IPS DF 6.9 (cell line): ENCODE measurements at regions not wholly inside any gene's neighbourhood (a gene's known extent, or its start where the extent isn't known, plus 50 kb on each side); places are given as distances from the start of the nearest gene placed in this dataset.
"Not testable (repeated sequence)": the region's sequence is repeated elsewhere in the genome, so short reads cannot be mapped to it uniquely, and the experiment has no call there.

Experiments
- DNase-seq: peaks from one replicate; pipeline ENCODE4 v3.0.0-alpha.2; 2013; ENCODE audit warnings: low read depth, low spot score
- H3K27ac ChIP-seq: one replicate; pipeline ENCODE4 v1.5.1; 2013; ENCODE audit warnings: low read length, control low read depth
- H3K27me3 ChIP-seq: 2 replicates; pipeline ENCODE4 v1.6.1; 2013; ENCODE audit warnings: mild to moderate bottlenecking, low read length; ENCODE audit not compliant: control insufficient read depth, insufficient read depth
- H3K36me3 ChIP-seq: 2 replicates; pipeline ENCODE4 v1.6.1; 2013; ENCODE audit warnings: low read length; ENCODE audit not compliant: control insufficient read depth, insufficient read depth
- H3K4me1 ChIP-seq: 2 replicates; pipeline ENCODE4 v1.6.1; 2013; ENCODE audit warnings: low read length; ENCODE audit not compliant: control insufficient read depth, insufficient read depth
- H3K4me3 ChIP-seq: 2 replicates; pipeline ENCODE4 v1.5.1; 2013; ENCODE audit warnings: mild to moderate bottlenecking, low read length
- H3K9me3 ChIP-seq: 2 replicates; pipeline ENCODE4 v1.6.1; 2013; ENCODE audit warnings: low read length, inconsistent platforms; ENCODE audit not compliant: control insufficient read depth, insufficient read depth
- WGBS: extraction: QIAGEN DNeasy Blood & Tissue Kit; methylation state at CpG from one replicate; pipeline ENCODE4 v1.1.7; 2013; ENCODE audit warnings: mixed read lengths, missing lambda C conversion rate; ENCODE audit not compliant: insufficient read length, insufficient coverage; 5-methylcytosine and 5-hydroxymethylcytosine counted together

- Histone ChIP-seq H3K4me1 (peaks cover 5% of the 10 kb centered on the region; the same call in 1 of the 2 replicates), H3K27ac (no peak overlapping the region), H3K36me3 (no peaks in the 10 kb centered on the region), H3K4me3 (no peak overlapping the region), H3K9me3 (no peaks in the 10 kb centered on the region), H3K27me3 (no peaks in the 10 kb centered on the region)
- no peak for DNase-seq
- WGBS, result no CpG with 5 or more reads among the region's 4 CpGs
Measured at GRCh38 chr1:37363535-37363934, 110.8 kb upstream of the ZC3H12A start.

GRCh38 chr1:37368665-37369315 lies 105.6 kb upstream of the ZC3H12A start:
- not testable (repeated sequence) for H3K9me3 ChIP-seq, H3K27me3 ChIP-seq, H3K36me3 ChIP-seq, H3K4me1 ChIP-seq, DNase-seq, H3K27ac ChIP-seq, H3K4me3 ChIP-seq
- WGBS, result no CpG with 5 or more reads among the region's 3 CpGs

GRCh38 chr1:37372302-37372701 lies 102.1 kb upstream of the ZC3H12A start:
- no peaks in the 10 kb centered on the region for H3K9me3 ChIP-seq
- WGBS, result no CpG with 5 or more reads among the region's 2 CpGs
- no peak overlapping the region for H3K27ac ChIP-seq
- no peaks in the 10 kb centered on the region for H3K36me3 ChIP-seq
- DNase-seq, result no peak
- no peaks in the 10 kb centered on the region for H3K27me3 ChIP-seq
- H3K4me3 ChIP-seq, result no peak overlapping the region
- H3K4me1 ChIP-seq, result no peaks in the 10 kb centered on the region

DNA sequence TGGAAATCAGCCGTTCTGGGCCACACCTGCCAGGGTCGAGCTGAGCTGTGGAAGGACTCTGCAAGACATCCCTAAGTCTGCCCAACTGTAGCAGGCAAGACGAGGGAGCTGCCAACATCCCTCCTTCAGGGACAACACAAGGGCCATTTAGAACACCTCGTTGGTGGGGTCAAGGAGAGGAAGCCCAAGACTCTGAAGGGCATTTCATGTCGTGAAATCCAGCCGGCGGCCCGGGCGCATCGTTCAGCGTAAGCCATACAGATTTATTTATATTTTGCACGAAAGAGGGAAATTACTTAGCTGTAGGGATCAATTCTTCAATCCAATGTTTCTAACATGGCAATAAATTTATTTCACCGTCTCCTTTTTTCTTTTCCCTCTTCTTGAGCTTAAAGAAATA lies 101.7 kb upstream of the ZC3H12A start:
- no peak overlapping the region for H3K27ac ChIP-seq
- DNase-seq, result no peak
- WGBS, result no CpG with 5 or more reads among the region's 13 CpGs
- no peaks in the 10 kb centered on the region for H3K4me1 ChIP-seq
- H3K4me3 ChIP-seq, result no peak overlapping the region
- no peaks in the 10 kb centered on the region for H3K27me3 ChIP-seq
- H3K36me3 ChIP-seq, result no peaks in the 10 kb centered on the region
- no peaks in the 10 kb centered on the region for H3K9me3 ChIP-seq

- H3K9me3 ChIP-seq, result no peaks in the 10 kb centered on the region
- H3K36me3 ChIP-seq, result no peaks in the 10 kb centered on the region
- WGBS, result no CpG with 5 or more reads among the region's 3 CpGs
Measured at GRCh38 chr1:37373413-37373812, 101.0 kb upstream of the ZC3H12A start.

GRCh38 chr1:37380546-37380945 lies 93.8 kb upstream of the ZC3H12A start:
- H3K4me1 ChIP-seq, H3K4me3 ChIP-seq, DNase-seq, H3K27ac ChIP-seq, H3K27me3 ChIP-seq, H3K36me3 ChIP-seq, H3K9me3 ChIP-seq: not testable (repeated sequence)
- no CpG with 5 or more reads among the region's 9 CpGs for WGBS

More at GRCh38 chr1:37373413-37373812, 101.0 kb upstream of the ZC3H12A start:
- Histone ChIP-seq H3K4me3 (no peak overlapping the region), H3K27ac (no peak overlapping the region), H3K4me1 (no peaks in the 10 kb centered on the region), H3K27me3 (no peaks in the 10 kb centered on the region)
- no peak for DNase-seq

DNA sequence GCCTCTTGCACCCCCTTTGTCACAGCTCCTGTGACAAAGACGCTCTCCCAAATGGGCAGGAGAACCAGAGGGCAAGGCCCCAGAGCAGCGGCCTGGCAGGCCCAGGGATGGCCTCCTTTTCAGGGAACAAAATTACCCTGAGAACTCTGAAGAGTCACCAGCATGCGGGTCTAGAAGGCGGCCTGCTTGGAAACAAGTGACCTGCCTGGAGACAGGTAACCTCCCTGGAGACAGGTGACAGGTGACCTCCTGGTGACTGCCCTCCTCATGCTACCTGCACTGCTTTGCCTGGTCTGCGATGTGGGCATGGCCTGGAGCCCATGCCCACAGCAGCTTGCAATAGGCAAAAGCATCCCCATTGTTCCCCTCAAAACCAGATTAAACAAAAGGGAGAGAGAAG lies 86.5 kb upstream of the ZC3H12A start:
- Histone ChIP-seq H3K27ac (no peak overlapping the region), H3K36me3 (no peaks in the 10 kb centered on the region), H3K9me3 (no peaks in the 10 kb centered on the region), H3K4me1 (0 out of 2 replicates have a peak, but pooled peaks cover 4% of the 10 kb centered on the region), H3K4me3 (no peak overlapping the region), H3K27me3 (no peaks in the 10 kb centered on the region; the same call in 1 of the 2 replicates)
- no peak for DNase-seq
- WGBS, result no CpG with 5 or more reads among the region's 5 CpGs

GRCh38 chr1:37389327-37389726 lies 85.1 kb upstream of the ZC3H12A start:
- H3K27ac ChIP-seq, result no peak overlapping the region
- H3K4me3 ChIP-seq, result no peak overlapping the region; the same call in 1 of the 2 replicates
- WGBS, result no CpG with 5 or more reads among the region's 6 CpGs
- no peaks in the 10 kb centered on the region; the same call in 1 of the 2 replicates for H3K27me3 ChIP-seq
- no peaks in the 10 kb centered on the region for H3K9me3 ChIP-seq
- 0 out of 2 replicates have a peak, but pooled peaks cover 4% of the 10 kb centered on the region for H3K4me1 ChIP-seq
- H3K36me3 ChIP-seq, result no peaks in the 10 kb centered on the region
- DNase-seq, result no peak

DNA sequence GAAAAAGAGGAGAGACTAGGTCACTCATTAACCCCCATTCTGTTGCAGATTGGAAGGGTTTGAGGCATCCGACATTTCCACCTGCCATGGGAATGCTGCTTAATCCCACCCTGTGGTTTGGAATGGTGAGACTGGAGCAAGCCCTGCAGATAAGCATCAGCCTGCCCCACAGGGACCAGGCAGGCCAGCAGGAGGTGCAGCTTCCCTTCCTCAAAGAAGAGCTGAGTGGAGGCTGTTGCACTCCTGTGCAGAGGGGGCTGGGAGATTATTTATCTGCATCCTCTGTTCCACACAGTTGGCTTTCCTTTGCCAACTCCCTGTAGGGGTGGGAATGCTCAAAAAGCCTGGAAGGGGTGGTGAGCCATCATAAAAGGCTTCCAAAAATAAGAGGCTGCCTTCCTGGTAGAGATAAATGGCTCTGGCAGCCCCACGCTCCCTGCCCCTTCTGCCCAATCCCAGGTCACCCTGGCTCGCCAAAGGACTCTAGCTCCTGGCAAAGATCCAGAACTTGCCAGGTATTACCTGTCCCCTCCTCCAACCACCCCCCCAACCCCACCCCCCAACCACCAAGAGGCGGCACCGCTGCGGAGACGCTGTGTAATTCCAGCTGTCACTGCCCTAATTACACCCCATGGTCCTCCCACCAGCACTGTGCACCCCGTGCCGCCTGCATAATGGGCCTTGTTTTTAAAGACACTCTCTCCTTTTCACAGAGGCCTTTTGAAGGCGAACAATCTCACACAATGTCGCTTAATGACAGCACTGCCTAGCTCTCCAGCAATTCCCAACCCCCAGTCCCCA lies 83.0 kb upstream of the ZC3H12A start:
- Histone ChIP-seq H3K9me3 (no peaks in the 10 kb centered on the region), H3K27ac (no peak overlapping the region), H3K4me1 (peaks cover 8% of the 10 kb centered on the region; the same call in 1 of the 2 replicates), H3K27me3 (no peaks in the 10 kb centered on the region; the same call in 1 of the 2 replicates), H3K36me3 (no peaks in the 10 kb centered on the region), H3K4me3 (no peak overlapping the region)
- DNase-seq, result no peak
- no CpG with 5 or more reads among the region's 11 CpGs for WGBS

DNA sequence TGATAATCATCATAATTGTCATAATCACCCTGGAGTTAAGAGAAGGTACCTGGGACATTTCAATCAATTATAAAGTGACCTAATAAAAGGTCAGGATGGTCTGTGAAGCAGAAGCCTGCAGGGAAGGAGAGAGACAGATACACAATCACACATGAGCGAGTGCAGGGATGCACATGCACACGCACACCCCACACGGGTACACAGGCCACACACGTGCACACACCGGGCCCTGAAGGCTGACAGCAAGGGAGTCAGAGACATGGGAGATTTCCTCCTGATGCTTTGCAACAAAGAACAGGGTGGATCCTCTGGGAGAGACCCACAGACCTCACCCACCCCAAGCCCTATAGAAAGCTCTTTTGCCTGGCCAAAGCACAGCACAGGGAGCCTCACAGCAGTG lies 82.3 kb upstream of the ZC3H12A start:
- no CpG with 5 or more reads among the region's 5 CpGs for WGBS
- no peak overlapping the region for H3K27ac ChIP-seq
- no peak overlapping the region for H3K4me3 ChIP-seq
- H3K27me3 ChIP-seq, result no peaks in the 10 kb centered on the region; the same call in 1 of the 2 replicates
- H3K9me3 ChIP-seq, result no peaks in the 10 kb centered on the region
- DNase-seq, result no peak
- peaks cover 8% of the 10 kb centered on the region; the same call in 1 of the 2 replicates for H3K4me1 ChIP-seq
- no peaks in the 10 kb centered on the region for H3K36me3 ChIP-seq
